Prostate gland (tissue), 2 donors: ENCODE measurements at regions not wholly inside any gene's neighbourhood (a gene's known extent, or its start where the extent isn't known, plus 50 kb on each side); places are given as distances from the start of the nearest gene placed in this dataset.
"Not testable (repeated sequence)": the region's sequence is repeated elsewhere in the genome, so short reads cannot be mapped to it uniquely, and the experiment has no call there.

Source experiments
- DNase-seq: peaks from one replicate; pipeline ENCODE4 v3.0.0-alpha.2; 2019; ENCODE audit warnings: low spot score
- H3K27ac ChIP-seq, 2 donors: fragments of 200-600 bp; sonication (generic); 2 replicates each; pipeline ENCODE4 v1.5.1; 2017 to 2019
- H3K27me3 ChIP-seq: fragments of 200-600 bp; sonication (generic); replicated peaks from 2 replicates; pipeline ENCODE4 v1.5.1; 2019; ENCODE audit not compliant: insufficient read depth
- H3K36me3 ChIP-seq, 2 donors: fragments of 200-600 bp; sonication (generic); 1 replicate in 1 of 2; 2 replicates in 1 of 2; pipeline versions ENCODE4 v1.5.1 to v1.8.1; 2017 to 2019
- H3K4me1 ChIP-seq: fragments of 200-600 bp; sonication (generic); replicated peaks from 2 replicates; pipeline ENCODE4 v1.5.1; 2019
- H3K4me3 ChIP-seq, 2 donors: fragments of 200-600 bp; sonication (generic); 2 replicates each; pipeline ENCODE4 v1.5.1; 2017 to 2019
- H3K9me3 ChIP-seq: fragments of 200-600 bp; sonication (generic); 2 replicates; pipeline ENCODE4 v1.5.1; 2017
- POLR2A ChIP-seq: fragments of 450-650 bp; IDR thresholded peaks from one replicate; pipeline ENCODE4 v1.6.1; 2016; ENCODE audit warnings: antibody characterized with exemption, mild to moderate bottlenecking
- POLR2AphosphoS5 ChIP-seq: sonication (generic); formaldehyde crosslinking; IDR thresholded peaks from one replicate; pipeline ENCODE4 v1.6.1; 2017; ENCODE audit warnings: antibody characterized with exemption
- WGBS: methylation state at CpG from one replicate; pipeline ENCODE4 v1.1.5; 2018; 5-methylcytosine and 5-hydroxymethylcytosine counted together
- intact Hi-C: fragments of 100-400 bp; cut with DNase I; formaldehyde crosslinking; loops from one replicate; pipeline ENCODE4 v1.14.2; 2022
- TF ChIP-seq, protein P1 (sequence below), 4 experiments: fragments of 200-600 bp in 2 of 4; fragments of 450-650 bp in 2 of 4; sonication (generic) in 2 of 4; IDR thresholded peaks; 1 replicate in 3 of 4; 2 replicates in 1 of 4; pipeline ENCODE4 v1.5.1; 2016 to 2019; ENCODE audit warnings: antibody characterized with exemption in 4 of 4, mild to moderate bottlenecking in 2 of 4, moderate library complexity in 2 of 4

DNA sequence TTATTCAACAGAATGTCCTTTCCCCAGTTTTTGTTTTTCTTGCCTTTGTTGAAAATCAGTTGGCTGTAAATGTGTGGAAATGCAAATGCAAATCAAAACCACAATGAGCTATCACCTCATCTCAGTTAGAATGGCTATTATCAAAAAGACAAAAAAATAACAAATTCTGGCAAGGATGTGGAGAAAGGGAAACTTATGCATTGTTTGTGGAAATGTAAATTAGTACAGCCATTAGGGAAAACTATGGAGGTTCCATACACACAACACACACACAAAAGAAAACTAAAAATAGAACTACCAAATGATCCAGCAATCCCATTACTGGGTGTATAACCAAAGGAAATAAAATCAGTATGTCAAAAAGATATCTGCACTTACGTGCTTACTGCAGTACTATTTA, 518.8 kb upstream of the ATXN7L3B start:
- intact Hi-C loops: no loop called here
- H3K27ac ChIP-seq: no peak overlapping the region
- H3K36me3 ChIP-seq: no peaks in the 10 kb centered on the region
- no peak for TF ChIP-seq POLR2A
- TF ChIP-seq POLR2AphosphoS5: no peak
- TF ChIP-seq, protein P1, sequence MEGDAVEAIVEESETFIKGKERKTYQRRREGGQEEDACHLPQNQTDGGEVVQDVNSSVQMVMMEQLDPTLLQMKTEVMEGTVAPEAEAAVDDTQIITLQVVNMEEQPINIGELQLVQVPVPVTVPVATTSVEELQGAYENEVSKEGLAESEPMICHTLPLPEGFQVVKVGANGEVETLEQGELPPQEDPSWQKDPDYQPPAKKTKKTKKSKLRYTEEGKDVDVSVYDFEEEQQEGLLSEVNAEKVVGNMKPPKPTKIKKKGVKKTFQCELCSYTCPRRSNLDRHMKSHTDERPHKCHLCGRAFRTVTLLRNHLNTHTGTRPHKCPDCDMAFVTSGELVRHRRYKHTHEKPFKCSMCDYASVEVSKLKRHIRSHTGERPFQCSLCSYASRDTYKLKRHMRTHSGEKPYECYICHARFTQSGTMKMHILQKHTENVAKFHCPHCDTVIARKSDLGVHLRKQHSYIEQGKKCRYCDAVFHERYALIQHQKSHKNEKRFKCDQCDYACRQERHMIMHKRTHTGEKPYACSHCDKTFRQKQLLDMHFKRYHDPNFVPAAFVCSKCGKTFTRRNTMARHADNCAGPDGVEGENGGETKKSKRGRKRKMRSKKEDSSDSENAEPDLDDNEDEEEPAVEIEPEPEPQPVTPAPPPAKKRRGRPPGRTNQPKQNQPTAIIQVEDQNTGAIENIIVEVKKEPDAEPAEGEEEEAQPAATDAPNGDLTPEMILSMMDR (IDR thresholded peaks at IDR 0.05): no peak
- no peaks in the 10 kb centered on the region for H3K4me1 ChIP-seq
- H3K9me3 ChIP-seq: no peaks in the 10 kb centered on the region
- H3K27me3 ChIP-seq: no peaks in the 10 kb centered on the region
- 82% methylated on average over 1 of the region's 1 CpG for WGBS
- no peak overlapping the region for H3K4me3 ChIP-seq
- DNase-seq: no peak

DNA sequence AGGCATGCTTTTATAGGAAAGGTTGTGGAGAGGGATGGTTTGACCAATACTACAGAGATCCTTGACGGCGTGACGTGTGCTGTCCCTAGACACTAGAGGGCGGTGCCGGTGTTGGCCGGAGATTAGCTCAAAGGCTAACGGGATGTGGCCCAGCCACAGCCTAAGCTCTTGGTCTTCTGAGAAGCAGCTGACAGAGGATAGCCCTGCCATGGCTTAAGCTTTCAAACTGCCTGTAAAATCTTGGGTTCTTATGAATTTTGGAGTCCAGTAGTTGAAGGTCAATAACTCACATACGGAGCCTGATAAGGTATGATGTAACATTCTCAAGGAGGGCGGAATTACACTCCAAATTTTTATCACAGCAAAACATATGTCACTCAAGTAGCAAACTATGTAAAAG, 515.7 kb upstream of the ATXN7L3B start:
- no peaks in the 10 kb centered on the region for H3K4me1 ChIP-seq
- no peaks in the 10 kb centered on the region for H3K27me3 ChIP-seq
- intact Hi-C loops: no loop called here
- no peak for TF ChIP-seq POLR2A
- TF ChIP-seq, protein P1 (IDR thresholded peaks at IDR 0.05): peak in 3 of 4 experiments; percentile 23 to 36 (median 23)
- no peak overlapping the region for H3K27ac ChIP-seq
- no peak overlapping the region for H3K4me3 ChIP-seq
- H3K9me3 ChIP-seq: no peaks in the 10 kb centered on the region
- DNase-seq: no peak
- 22% methylated on average over 9 of the region's 9 CpGs for WGBS
- H3K36me3 ChIP-seq: no peaks in the 10 kb centered on the region

DNA sequence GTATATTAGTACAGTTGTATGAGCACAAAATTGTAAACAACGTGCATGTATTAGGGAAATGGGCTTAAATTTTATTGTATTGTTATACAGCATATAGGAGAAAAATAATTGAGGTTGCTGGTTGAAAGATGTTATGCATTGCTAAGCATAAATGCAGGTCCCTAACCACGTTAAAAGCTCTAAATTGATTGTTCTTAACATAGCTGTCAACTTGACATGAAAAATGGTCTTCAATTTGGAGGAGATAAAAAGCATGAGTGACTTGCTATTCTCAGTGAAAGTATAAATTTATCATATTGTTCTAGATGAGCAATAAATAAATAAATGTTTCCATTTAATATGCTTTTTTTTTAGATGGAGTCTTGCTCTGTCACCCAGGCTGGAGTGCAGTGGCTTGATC, 506.6 kb upstream of the ATXN7L3B start:
- WGBS: 55% methylated on average over 2 of the region's 2 CpGs
- H3K4me3 ChIP-seq: no peak overlapping the region
- no peaks in the 10 kb centered on the region for H3K9me3 ChIP-seq
- no peaks in the 10 kb centered on the region for H3K4me1 ChIP-seq
- intact Hi-C loops: no loop called here
- H3K27ac ChIP-seq: no peak overlapping the region
- DNase-seq: no peak
- H3K36me3 ChIP-seq: no peaks in the 10 kb centered on the region
- no peak for TF ChIP-seq POLR2A
- TF ChIP-seq, protein P1 (IDR thresholded peaks at IDR 0.05): no peak
- TF ChIP-seq POLR2AphosphoS5: no peak
- no peaks in the 10 kb centered on the region for H3K27me3 ChIP-seq

DNA sequence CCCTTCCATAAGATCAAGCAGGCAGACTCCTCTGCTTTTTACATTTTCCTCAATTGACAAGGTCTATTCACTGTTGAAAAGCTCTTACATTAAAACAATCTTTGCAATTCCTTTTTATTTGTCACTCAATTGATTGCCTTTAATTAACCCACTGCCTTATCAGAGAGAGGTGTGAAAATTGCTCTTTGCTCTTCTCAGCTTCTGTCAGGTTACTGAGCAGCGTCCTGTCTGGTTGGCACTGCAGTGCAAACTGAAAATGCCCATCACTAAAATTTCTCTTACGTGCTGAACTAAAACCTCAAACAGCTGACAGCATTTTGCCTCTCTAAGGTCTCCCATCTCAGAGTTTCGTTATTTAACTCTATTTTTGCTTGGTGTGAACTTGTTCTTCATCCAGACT, 504.1 kb upstream of the ATXN7L3B start:
- no peak for DNase-seq
- no peak for TF ChIP-seq POLR2AphosphoS5
- TF ChIP-seq, protein P1 (IDR thresholded peaks at IDR 0.05): no peak
- TF ChIP-seq POLR2A: no peak
- Histone ChIP-seq H3K4me3 (no peak overlapping the region), H3K9me3 (no peaks in the 10 kb centered on the region), H3K4me1 (no peaks in the 10 kb centered on the region), H3K27me3 (no peaks in the 10 kb centered on the region), H3K27ac (no peak overlapping the region), H3K36me3 (no peaks in the 10 kb centered on the region)
- intact Hi-C loops: no loop called here
- 62% methylated on average over 3 of the region's 3 CpGs for WGBS

DNA sequence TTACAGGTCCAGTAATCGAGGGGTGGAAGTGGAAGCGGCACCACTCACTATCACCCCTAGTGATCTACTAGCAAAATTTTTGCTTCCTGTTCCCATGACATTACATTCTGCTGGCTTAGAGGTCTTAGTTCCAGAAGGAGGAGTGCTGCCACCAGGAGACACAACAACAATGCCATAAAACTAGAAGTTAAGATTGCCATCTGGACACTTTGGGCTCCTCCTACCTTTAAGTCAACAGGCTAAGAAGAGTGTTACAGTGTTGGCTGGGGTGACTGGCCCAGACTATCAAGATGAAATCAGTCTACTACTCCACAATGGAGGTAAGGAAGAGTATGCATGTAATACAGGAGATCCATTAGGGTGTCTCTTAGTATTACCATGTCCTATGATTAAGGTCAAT, 498.5 kb upstream of the ATXN7L3B start:
- H3K27ac ChIP-seq, H3K9me3 ChIP-seq, DNase-seq, H3K4me1 ChIP-seq, H3K36me3 ChIP-seq, intact Hi-C loops, H3K4me3 ChIP-seq, H3K27me3 ChIP-seq: not testable (repeated sequence)
- 76% methylated on average over 2 of the region's 2 CpGs for WGBS
